Heart left ventricle (tissue), 16 donors: ENCODE measurements at regions not wholly inside any gene's neighbourhood (a gene's known extent, or its start where the extent isn't known, plus 50 kb on each side); places are given as distances from the start of the nearest gene placed in this dataset.

ENCODE experiments used
- ATAC-seq, 4 donors: fragments of 200-7000 bp; cut with Tn5 transposase; one replicate each; pipeline ENCODE4 v1.9.1; 2020 to 2022; ENCODE audit warnings: moderate library complexity in 4 of 4, mild to moderate bottlenecking in 3 of 4, moderate number of reproducible peaks in 1 of 4
- DNase-seq, 5 donors: peaks; one replicate each; pipeline ENCODE4 v3.0.0-alpha.2; 2020
- H3K27ac ChIP-seq, 12 donors: fragments of 200-600 bp; sonication (generic) in 4 of 12; one replicate each; pipeline versions ENCODE4 v1.5.0 to v1.8.0; 2016 to 2022; ENCODE audit warnings: mild to moderate bottlenecking in 2 of 12
- H3K27me3 ChIP-seq, 9 donors: fragments of 200-600 bp; sonication (generic) in 2 of 9; one replicate each; pipeline versions ENCODE4 v1.5.1 to v1.8.0; 2016 to 2022; ENCODE audit warnings: mild to moderate bottlenecking in 3 of 9
- H3K36me3 ChIP-seq, 9 donors: fragments of 200-600 bp; sonication (generic) in 2 of 9; one replicate each; pipeline versions ENCODE4 v1.5.0 to v1.8.0; 2018 to 2022; ENCODE audit warnings: mild to moderate bottlenecking in 2 of 9
- H3K4me1 ChIP-seq, 12 donors: fragments of 200-600 bp; sonication (generic) in 4 of 12; one replicate each; pipeline versions ENCODE4 v1.5.0 to v1.8.0; 2016 to 2022; ENCODE audit warnings: mild to moderate bottlenecking in 3 of 12
- H3K4me3 ChIP-seq, 12 donors: fragments of 200-600 bp; sonication (generic) in 4 of 12; one replicate each; pipeline versions ENCODE4 v1.5.0 to v1.8.0; 2017 to 2022; ENCODE audit warnings: mild to moderate bottlenecking in 9 of 12, moderate library complexity in 4 of 12
- H3K9me3 ChIP-seq, 12 donors: fragments of 200-600 bp; sonication (generic) in 4 of 12; one replicate each; pipeline versions ENCODE4 v1.5.0 to v1.8.0; 2016 to 2022; ENCODE audit warnings: mild to moderate bottlenecking in 1 of 12
- CTCF ChIP-seq, 12 donors: fragments of 200-600 bp; sonication (generic) in 4 of 12; IDR thresholded peaks; one replicate each; pipeline versions ENCODE4 v1.5.0 to v1.8.0; 2018 to 2022; ENCODE audit warnings: antibody characterized with exemption in 12 of 12, mild to moderate bottlenecking in 5 of 12
- POLR2A ChIP-seq, 2 donors: fragments of 450-650 bp; IDR thresholded peaks; one replicate each; pipeline ENCODE4 v1.6.1; 2017; ENCODE audit warnings: antibody characterized with exemption in 2 of 2, mild to moderate bottlenecking in 2 of 2, moderate library complexity in 2 of 2
- WGBS, 4 donors: extraction: QIAGEN DNeasy Blood & Tissue Kit in 2 of 4; methylation state at CpG; one replicate each; pipeline versions ENCODE4 v1.1.5 to v1.1.7; 2013 to 2018; 5-methylcytosine and 5-hydroxymethylcytosine counted together
- intact Hi-C, 10 donors: fragments of 100-400 bp; cut with DNase I; formaldehyde crosslinking; loops; one replicate each; pipeline versions ENCODE4 v1.11.1 to v1.14.2; 2022
- donor health status: ischemic (EF 13 %, LVEDD 7.1; RV severe dilation, severe dysfunction).
- donor health status: healthy with polysubstance abuse.
- donor health status: DM: no; HTN: yes; CAD: no.
- donor health status: DM: no; HTN: no; CAD: no.
- donor health status: ischemic (EF 25% LVEDD 6.9; RV normal size, moderate dysfunction).
- donor health status: ischemic (EF 25% LVEDD 5.7; RV mildly dilated, moderate dysfunction).
- donor health status: healthy.
- donor health status: DM: yes; HTN: yes; CAD: no.
- donor health status: ischemic (EF 35%, LVEDD 5.7; RV mildly dilated, moderate dysfunction).
- donor health status: nonischemic (EF 11% LVEDD 7.7; RV severe dilation, severe dysfunction).
- donor health status: DM: yes; HTN: yes; CAD: no.
- donor health status: PGD.
- donor health status: ischemic (EF 29% LVEDD 5.4; RV normal size, mild dysfunction).
- donor health status: nonischemic (EF 23%, LVEDD 6.1; RV moderate dilation, normal function).

GRCh38 chr7:25786936-25787335, 365.1 kb upstream of the NFE2L3 start:
- TF ChIP-seq CTCF (IDR thresholded peaks at IDR 0.05) (no peak), POLR2A (IDR thresholded peaks at IDR 0.05) (no peak)
- H3K9me3 ChIP-seq: no peaks in the 10 kb centered on the region
- DNase-seq (no peak), ATAC-seq (no peak)
- peaks cover 0 to 23% (median 3%) of the 10 kb centered on the region in 12 donors for H3K4me1 ChIP-seq
- H3K27me3 ChIP-seq: no peaks in the 10 kb centered on the region
- WGBS, 4 donors: 42 to 63% (median 46%) methylated on average over 1 of the region's 1 CpG
- intact Hi-C loops: loop anchor here in 1 of 10 donors (10.0 kb wide), 1 partner anchor 58 kb away; no protein-coding TSS in a partner anchor
- H3K27ac ChIP-seq: peak overlapping the region; percentile 15 to 86 (median 52)
- H3K4me3 ChIP-seq: peak overlapping the region in 1 of 12 donors; percentile 1
- no peaks in the 10 kb centered on the region for H3K36me3 ChIP-seq

GRCh38 chr7:25787336-25787735, 364.7 kb upstream of the NFE2L3 start:
- intact Hi-C loops: loop anchor here in 1 of 10 donors (10.0 kb wide), 1 partner anchor 57 kb away; no protein-coding TSS in a partner anchor
- WGBS, 4 donors: 18 to 63% (median 32%) methylated on average over 1 of the region's 1 CpG
- H3K4me3 ChIP-seq: peak overlapping the region in 1 of 12 donors; percentile 1
- no peaks in the 10 kb centered on the region for H3K27me3 ChIP-seq
- H3K36me3 ChIP-seq: no peaks in the 10 kb centered on the region
- peak; percentile 58 to 75 (median 64) for ATAC-seq
- peak in 1 of 5 donors; percentile 9 for DNase-seq
- no peaks in the 10 kb centered on the region for H3K9me3 ChIP-seq
- H3K27ac ChIP-seq: peak overlapping the region; percentile 16 to 86 (median 54)
- H3K4me1 ChIP-seq: peaks cover 0 to 23% (median 3%) of the 10 kb centered on the region in 12 donors
- no peak for TF ChIP-seq POLR2A (IDR thresholded peaks at IDR 0.05)
- no peak for TF ChIP-seq CTCF (IDR thresholded peaks at IDR 0.05)

GRCh38 chr7:25788371-25788770, 363.6 kb upstream of the NFE2L3 start:
- no peaks in the 10 kb centered on the region for H3K9me3 ChIP-seq
- intact Hi-C loops: loop anchor here in 1 of 10 donors (10.0 kb wide), 1 partner anchor 56 kb away; no protein-coding TSS in a partner anchor
- no peaks in the 10 kb centered on the region for H3K36me3 ChIP-seq
- H3K4me1 ChIP-seq: peaks cover 0 to 23% (median 3%) of the 10 kb centered on the region in 12 donors
- no peak for ATAC-seq
- TF ChIP-seq POLR2A (IDR thresholded peaks at IDR 0.05) (no peak), CTCF (IDR thresholded peaks at IDR 0.05) (no peak)
- H3K27ac ChIP-seq: peak overlapping the region in 8 of 12 donors; percentile 1 to 86 (median 68)
- no peaks in the 10 kb centered on the region for H3K27me3 ChIP-seq
- no peak for DNase-seq
- H3K4me3 ChIP-seq: no peak overlapping the region

GRCh38 chr7:25788961-25789620, 362.9 kb upstream of the NFE2L3 start:
- no peaks in the 10 kb centered on the region for H3K36me3 ChIP-seq
- intact Hi-C loops: loop anchor here in 1 of 10 donors (10.0 kb wide), 1 partner anchor 56 kb away; no protein-coding TSS in a partner anchor
- H3K4me1 ChIP-seq: peaks cover 0 to 23% (median 3%) of the 10 kb centered on the region in 12 donors
- H3K4me3 ChIP-seq: no peak overlapping the region
- DNase-seq (no peak), ATAC-seq (no peak)
- 88 to 99% (median 93%) methylated on average over 3 of the region's 3 CpGs for WGBS, 4 donors
- peak overlapping the region in 6 of 12 donors; percentile 17 to 86 (median 75) for H3K27ac ChIP-seq
- no peaks in the 10 kb centered on the region for H3K27me3 ChIP-seq
- TF ChIP-seq CTCF (IDR thresholded peaks at IDR 0.05): no peak
- TF ChIP-seq POLR2A (IDR thresholded peaks at IDR 0.05): no peak
- no peaks in the 10 kb centered on the region for H3K9me3 ChIP-seq
